ENCODE measurements at regions not wholly inside any gene's neighbourhood (a gene's known extent, or its start where the extent isn't known, plus 50 kb on each side); places are given as distances from the start of the nearest gene placed in this dataset.

GRCh38 chr6:121998631-121999030 lies 400.8 kb upstream of the HSF2 start:
- ChIA-PET POLR2A (no interaction called here), CTCF (interaction anchor here (1.3 kb wide), 1 partner anchor 15 kb away, joined by 3 read pairs; no protein-coding TSS in a partner anchor)
- no peak for TF ChIP-seq CTCF (IDR thresholded peaks at IDR 0.05; ENCODE audit: control extremely low read depth, extremely low read depth, low read depth, missing control alignments)
- DNase-seq (ENCODE audit: extremely low spot score): no peak

- no peak for TF ChIP-seq CTCF (IDR thresholded peaks at IDR 0.05; ENCODE audit: control extremely low read depth, extremely low read depth, low read depth, missing control alignments)
- no peak for DNase-seq (ENCODE audit: extremely low spot score)
- ChIA-PET CTCF (interaction anchor here (1.3 kb wide), 1 partner anchor 14 kb away, joined by 3 read pairs; no protein-coding TSS in a partner anchor), POLR2A (no interaction called here)
Observed at GRCh38 chr6:121999456-122000065, 399.9 kb upstream of the HSF2 start.

- DNase-seq (ENCODE audit: extremely low spot score): no peak
- CTCF ChIA-PET: no interaction called here
- POLR2A ChIA-PET: no interaction called here
- TF ChIP-seq CTCF (IDR thresholded peaks at IDR 0.05; ENCODE audit: control extremely low read depth, extremely low read depth, low read depth, missing control alignments): no peak
Observed at GRCh38 chr6:122005661-122006060, 393.8 kb upstream of the HSF2 start.

- CTCF ChIA-PET: interaction anchor here (1.3 kb wide), 1 partner anchor 27 kb away, joined by 3 read pairs; no protein-coding TSS in a partner anchor
- POLR2A ChIA-PET: no interaction called here
- DNase-seq (ENCODE audit: extremely low spot score): no peak
Observed at GRCh38 chr6:122007339-122007738, 392.1 kb upstream of the HSF2 start.

GRCh38 chr6:122008101-122008999 lies 391.1 kb upstream of the HSF2 start:
- ChIA-PET CTCF (interaction anchor here (1.3 kb wide), 1 partner anchor 26 kb away, joined by 3 read pairs; no protein-coding TSS in a partner anchor), POLR2A (no interaction called here)
- DNase-seq (ENCODE audit: extremely low spot score): no peak
- no peak for TF ChIP-seq CTCF (IDR thresholded peaks at IDR 0.05; ENCODE audit: control extremely low read depth, extremely low read depth, low read depth, missing control alignments)

More at GRCh38 chr6:122007339-122007738, 392.1 kb upstream of the HSF2 start:
- TF ChIP-seq CTCF (IDR thresholded peaks at IDR 0.05; ENCODE audit: control extremely low read depth, extremely low read depth, low read depth, missing control alignments): no peak

- ChIA-PET CTCF (no interaction called here), POLR2A (no interaction called here)
- DNase-seq (ENCODE audit: extremely low spot score): no peak
- no peak for TF ChIP-seq CTCF (IDR thresholded peaks at IDR 0.05; ENCODE audit: control extremely low read depth, extremely low read depth, low read depth, missing control alignments)
Observed at GRCh38 chr6:122009000-122009350, 390.5 kb upstream of the HSF2 start.
